ENCODE measurements at regions not wholly inside any gene's neighbourhood (a gene's known extent, or its start where the extent isn't known, plus 50 kb on each side); places are given as distances from the start of the nearest gene placed in this dataset.

DNA sequence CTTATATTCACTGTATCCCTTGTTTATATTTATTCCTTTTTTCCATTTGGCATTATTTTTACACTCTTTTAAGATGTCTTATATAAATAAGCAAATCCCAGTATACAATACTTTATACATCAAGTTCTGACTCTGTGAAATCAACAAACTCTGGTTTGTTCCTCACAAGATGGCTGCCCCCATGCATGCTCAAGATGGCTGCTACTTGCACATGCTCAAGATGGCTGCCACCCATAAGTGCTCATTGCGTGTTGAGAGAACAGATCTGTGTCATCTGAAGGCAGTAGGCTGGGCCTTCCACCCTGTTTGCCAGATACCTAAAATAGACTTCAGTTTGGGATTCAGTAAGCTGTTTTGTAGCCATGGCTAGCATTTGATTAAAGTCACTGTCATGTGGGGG lies 666.2 kb downstream of the TYW1 start:
- TF ChIP-seq, protein P1, sequence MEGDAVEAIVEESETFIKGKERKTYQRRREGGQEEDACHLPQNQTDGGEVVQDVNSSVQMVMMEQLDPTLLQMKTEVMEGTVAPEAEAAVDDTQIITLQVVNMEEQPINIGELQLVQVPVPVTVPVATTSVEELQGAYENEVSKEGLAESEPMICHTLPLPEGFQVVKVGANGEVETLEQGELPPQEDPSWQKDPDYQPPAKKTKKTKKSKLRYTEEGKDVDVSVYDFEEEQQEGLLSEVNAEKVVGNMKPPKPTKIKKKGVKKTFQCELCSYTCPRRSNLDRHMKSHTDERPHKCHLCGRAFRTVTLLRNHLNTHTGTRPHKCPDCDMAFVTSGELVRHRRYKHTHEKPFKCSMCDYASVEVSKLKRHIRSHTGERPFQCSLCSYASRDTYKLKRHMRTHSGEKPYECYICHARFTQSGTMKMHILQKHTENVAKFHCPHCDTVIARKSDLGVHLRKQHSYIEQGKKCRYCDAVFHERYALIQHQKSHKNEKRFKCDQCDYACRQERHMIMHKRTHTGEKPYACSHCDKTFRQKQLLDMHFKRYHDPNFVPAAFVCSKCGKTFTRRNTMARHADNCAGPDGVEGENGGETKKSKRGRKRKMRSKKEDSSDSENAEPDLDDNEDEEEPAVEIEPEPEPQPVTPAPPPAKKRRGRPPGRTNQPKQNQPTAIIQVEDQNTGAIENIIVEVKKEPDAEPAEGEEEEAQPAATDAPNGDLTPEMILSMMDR (IDR thresholded peaks at IDR 0.05): no peak

DNA sequence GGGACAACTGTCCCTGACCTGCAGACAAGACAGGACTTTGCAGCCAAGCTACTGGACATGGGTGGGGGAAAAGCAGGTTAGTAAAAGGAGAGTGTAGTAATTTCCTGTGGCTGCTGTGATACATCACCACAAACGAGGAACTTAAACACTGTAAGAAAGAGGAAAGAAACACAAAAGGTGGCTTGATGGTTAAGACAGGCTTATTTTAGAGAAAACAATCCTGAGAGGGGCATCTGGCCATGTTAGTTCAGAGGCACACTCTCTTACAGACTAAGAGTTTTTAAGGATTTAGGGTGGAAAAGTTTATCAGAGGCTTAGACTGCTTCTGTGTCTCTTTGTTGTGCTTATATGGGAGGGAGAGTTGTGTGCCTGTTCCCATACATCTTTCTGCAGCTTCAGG lies 667.0 kb downstream of the TYW1 start:
- TF ChIP-seq, protein P1 (IDR thresholded peaks at IDR 0.05): no peak

DNA sequence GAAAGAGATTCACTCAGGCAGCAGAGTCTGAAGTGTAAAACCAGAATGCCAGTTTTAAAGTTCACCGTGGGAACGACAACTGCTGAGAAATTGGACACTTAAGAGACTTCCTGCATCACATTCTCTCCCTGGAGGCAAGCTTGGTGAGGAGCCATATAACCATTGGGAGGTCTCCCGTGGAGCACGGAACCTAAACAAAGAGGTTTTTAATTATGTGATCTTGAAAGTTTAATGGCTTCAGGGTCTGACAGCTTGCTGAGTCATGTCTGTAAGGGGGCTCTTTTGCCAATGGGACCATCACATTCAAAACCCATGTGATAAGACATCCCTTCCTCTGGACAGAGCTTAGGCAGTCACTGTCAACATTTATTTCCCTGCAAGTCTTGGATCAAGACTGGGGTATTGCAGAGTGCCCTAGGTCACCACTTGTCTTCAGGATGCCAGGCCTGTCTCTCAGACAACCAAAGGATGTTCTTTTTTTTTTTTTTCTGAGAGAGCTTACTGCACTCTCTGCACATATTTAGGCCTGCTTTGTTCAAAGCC lies 674.4 kb downstream of the TYW1 start:
- TF ChIP-seq, protein P1 (IDR thresholded peaks at IDR 0.05): no peak

DNA sequence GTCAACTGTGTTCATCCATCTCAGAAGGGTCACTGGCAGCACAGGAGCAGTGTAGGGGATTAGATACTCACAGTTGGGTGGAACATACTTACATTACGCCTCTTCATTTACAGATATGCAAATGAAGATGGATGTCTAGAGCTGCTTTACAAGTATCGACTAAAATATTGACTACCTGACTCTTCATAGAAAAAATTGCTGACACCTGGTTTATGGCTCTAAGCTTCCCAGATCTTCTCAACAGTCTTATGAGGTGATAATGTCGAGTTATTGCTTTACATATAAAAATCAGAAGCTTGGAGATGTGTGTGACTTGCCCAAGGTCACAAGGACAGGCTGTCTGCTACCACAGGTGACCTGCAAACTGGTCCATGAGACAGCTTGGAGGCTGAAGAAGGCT lies 677.2 kb downstream of the TYW1 start:
- TF ChIP-seq, protein P1 (IDR thresholded peaks at IDR 0.05): no peak

DNA sequence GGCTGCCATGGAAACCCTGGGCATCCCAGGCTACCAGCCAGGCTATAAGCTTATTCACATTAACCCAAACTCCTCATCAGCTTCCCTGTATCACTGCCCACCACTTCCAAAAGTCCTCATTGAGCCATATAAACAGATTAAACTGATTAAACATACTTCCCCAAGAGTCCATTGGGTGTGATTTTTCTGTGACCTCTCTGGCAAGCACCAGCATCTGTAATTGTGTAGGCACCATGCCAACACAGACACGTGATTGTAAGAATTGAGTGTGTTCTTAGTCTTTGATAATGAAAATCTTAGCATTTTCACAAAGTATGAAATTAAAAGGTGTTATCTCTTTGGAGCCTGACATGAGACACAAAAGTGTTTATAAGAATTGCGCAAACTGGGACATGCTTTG lies 679.3 kb downstream of the TYW1 start:
- TF ChIP-seq, protein P1 (IDR thresholded peaks at IDR 0.05): no peak

DNA sequence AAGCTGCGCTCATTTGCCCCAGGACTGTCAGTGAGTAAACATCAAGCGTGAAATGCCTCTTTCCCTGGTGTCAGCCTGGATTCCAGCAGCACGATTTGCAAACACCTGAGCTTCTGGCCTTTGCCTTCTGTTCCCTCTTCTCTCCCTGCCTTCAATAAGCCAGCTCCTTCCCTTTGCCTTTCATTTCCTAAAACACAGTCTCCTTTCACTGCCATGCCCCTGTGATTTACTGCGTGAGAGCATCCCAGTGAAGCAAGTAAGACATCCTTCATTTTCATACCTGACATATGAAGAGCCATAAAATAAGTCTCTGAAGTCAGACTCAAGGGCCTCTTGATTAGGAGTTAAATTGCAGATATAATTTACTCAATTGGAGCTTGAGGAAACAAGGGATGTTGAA lies 681.8 kb downstream of the TYW1 start:
- TF ChIP-seq, protein P1 (IDR thresholded peaks at IDR 0.05): no peak

DNA sequence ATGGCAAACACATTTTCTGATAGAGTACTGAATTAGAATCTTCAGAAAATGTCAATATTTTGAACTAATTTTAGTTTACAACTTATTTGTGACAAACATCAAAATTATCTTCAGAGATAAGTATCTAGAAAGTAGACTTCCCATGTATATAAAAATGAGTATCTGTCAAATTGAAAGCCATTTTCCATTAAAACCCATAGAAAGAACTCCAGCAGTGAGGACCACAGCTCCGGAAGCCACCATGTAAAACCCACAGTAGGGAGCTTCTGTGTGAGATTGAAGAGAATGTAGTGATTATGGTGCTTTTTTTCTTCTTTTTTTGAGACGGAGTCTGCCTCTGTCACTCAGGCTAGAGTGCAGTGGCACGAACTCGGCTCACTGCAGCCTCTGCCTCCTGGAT lies 687.0 kb downstream of the TYW1 start:
- TF ChIP-seq, protein P1 (IDR thresholded peaks at IDR 0.05): no peak

DNA sequence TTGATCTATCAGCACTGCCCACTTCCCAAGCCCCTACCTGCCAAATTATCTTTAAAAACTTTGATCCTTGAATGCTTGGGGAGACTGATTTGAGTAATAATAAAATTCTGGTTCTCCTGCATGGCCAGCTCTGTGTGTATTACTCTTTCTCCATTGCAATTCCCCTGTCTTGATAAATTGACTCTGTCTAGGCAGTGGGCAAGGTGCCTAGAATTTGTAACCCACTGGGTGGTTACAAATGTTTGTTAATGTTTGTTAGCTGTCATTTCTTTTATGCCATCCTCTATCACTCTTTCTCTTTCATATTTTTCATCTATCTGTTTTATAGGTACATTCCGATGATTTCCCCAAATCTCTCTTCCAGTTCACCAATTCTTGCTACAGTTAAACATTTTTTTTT lies 694.1 kb downstream of the TYW1 start:
- TF ChIP-seq, protein P1 (IDR thresholded peaks at IDR 0.05): no peak
